ENCODE measurements at regions not wholly inside any gene's neighbourhood (a gene's known extent, or its start where the extent isn't known, plus 50 kb on each side); places are given as distances from the start of the nearest gene placed in this dataset.

DNA sequence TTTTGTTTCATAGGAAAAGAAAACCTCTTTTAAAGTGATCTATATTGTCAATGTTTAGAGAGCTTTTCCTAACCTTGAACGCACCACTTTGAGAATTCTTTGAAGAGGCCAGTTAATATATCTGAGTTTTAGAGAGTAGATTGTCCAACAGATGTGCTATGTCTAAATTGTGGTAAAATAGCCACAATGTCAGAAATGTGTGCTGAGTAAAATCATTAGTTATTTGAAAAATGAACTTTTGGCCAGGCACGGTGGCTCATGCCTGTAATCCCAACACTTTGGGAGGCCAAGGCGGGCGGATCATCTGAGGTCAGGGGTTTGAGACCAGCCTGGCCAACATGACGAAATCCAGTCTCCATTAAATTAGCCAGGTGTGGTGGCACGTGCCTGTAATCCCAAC is 61.6 kb upstream of the KIAA1217 start:
- no peaks in the 10 kb centered on the region for H3K9me3 ChIP-seq
- no peak overlapping the region for H3K9ac ChIP-seq
- H3K36me3 ChIP-seq, result no peaks in the 10 kb centered on the region
- no peaks in the 10 kb centered on the region for H4K20me1 ChIP-seq
- H3K4me3 ChIP-seq, result no peak overlapping the region
- H3K4me1 ChIP-seq, result no peaks in the 10 kb centered on the region
- no peaks in the 10 kb centered on the region for H3K27me3 ChIP-seq
- TF ChIP-seq Cebpa-rat (IDR thresholded peaks at IDR 0.05), result no peak
- H3K27ac ChIP-seq, result no peak overlapping the region
- H3K4me2 ChIP-seq, result no peak overlapping the region

DNA sequence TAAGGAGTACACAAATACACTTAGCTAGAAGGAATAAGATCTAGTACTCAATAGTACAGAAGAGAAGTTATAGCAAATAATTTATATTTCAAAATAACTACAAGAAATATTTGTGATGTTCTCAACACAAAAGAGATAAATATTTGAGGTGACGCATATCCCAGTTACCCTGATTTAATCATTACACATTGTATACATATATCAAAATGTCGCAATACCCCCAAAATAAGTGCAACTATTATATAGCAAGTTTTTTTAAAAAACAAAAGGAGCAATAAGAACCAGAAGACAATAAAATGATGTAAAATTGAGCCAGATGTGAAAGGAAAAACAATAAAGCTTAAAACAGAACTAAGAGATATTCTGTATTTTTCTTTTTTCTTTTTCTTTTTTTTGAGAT is 59.3 kb upstream of the KIAA1217 start:
- Histone ChIP-seq H3K4me3 (no peak overlapping the region), H3K27me3 (no peaks in the 10 kb centered on the region), H3K9me3 (no peaks in the 10 kb centered on the region), H4K20me1 (no peaks in the 10 kb centered on the region), H3K27ac (no peak overlapping the region), H3K4me2 (no peak overlapping the region), H3K4me1 (no peaks in the 10 kb centered on the region), H3K36me3 (no peaks in the 10 kb centered on the region), H3K9ac (no peak overlapping the region)
- TF ChIP-seq Cebpa-rat (IDR thresholded peaks at IDR 0.05), result no peak; the same call in 1 of the 2 replicates

GRCh38 chr10:24150853-24151252 is 58.1 kb upstream of the KIAA1217 start:
- no peak overlapping the region for H3K4me3 ChIP-seq
- no peaks in the 10 kb centered on the region for H3K9me3 ChIP-seq
- H4K20me1 ChIP-seq, result no peaks in the 10 kb centered on the region
- no peaks in the 10 kb centered on the region for H3K27me3 ChIP-seq
- no peak for TF ChIP-seq Cebpa-rat (IDR thresholded peaks at IDR 0.05)
- no peaks in the 10 kb centered on the region for H3K4me1 ChIP-seq
- no peak overlapping the region for H3K4me2 ChIP-seq
- H3K27ac ChIP-seq, result no peak overlapping the region
- H3K9ac ChIP-seq, result no peak overlapping the region
- H3K36me3 ChIP-seq, result no peaks in the 10 kb centered on the region

GRCh38 chr10:24152270-24152669 is 56.7 kb upstream of the KIAA1217 start:
- peaks cover 3% of the 10 kb centered on the region for H3K9me3 ChIP-seq
- no peaks in the 10 kb centered on the region for H4K20me1 ChIP-seq
- no peak overlapping the region for H3K27ac ChIP-seq
- no peaks in the 10 kb centered on the region for H3K36me3 ChIP-seq
- no peak overlapping the region for H3K9ac ChIP-seq
- no peak overlapping the region for H3K4me3 ChIP-seq
- no peak for TF ChIP-seq Cebpa-rat (IDR thresholded peaks at IDR 0.05)
- no peaks in the 10 kb centered on the region for H3K4me1 ChIP-seq
- no peak overlapping the region for H3K4me2 ChIP-seq
- H3K27me3 ChIP-seq, result no peaks in the 10 kb centered on the region

DNA sequence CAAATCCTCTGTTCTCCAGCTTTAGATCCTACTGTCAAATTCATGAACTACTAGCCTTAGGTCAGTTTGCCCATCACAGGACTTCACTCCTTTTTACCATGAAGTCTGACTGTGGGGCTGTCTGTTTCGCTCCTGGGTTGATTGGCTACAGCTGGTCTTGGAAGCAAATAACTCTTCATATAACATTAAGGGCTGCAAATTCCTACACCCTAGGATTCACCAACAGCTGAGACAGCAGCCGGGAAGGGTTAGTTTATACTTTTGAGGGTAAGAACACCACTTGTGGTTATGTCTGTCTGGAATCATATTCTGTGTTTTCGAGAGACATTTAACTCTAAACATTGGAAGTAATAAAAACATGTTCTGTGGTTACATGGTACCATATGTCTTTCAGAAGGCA is 55.9 kb upstream of the KIAA1217 start:
- no peaks in the 10 kb centered on the region for H3K36me3 ChIP-seq
- H3K4me3 ChIP-seq, result no peak overlapping the region
- no peaks in the 10 kb centered on the region for H3K4me1 ChIP-seq
- no peak for TF ChIP-seq Cebpa-rat (IDR thresholded peaks at IDR 0.05)
- H4K20me1 ChIP-seq, result no peaks in the 10 kb centered on the region
- H3K4me2 ChIP-seq, result no peak overlapping the region
- no peaks in the 10 kb centered on the region for H3K27me3 ChIP-seq
- H3K9ac ChIP-seq, result no peak overlapping the region
- H3K9me3 ChIP-seq, result peaks cover 11% of the 10 kb centered on the region
- H3K27ac ChIP-seq, result no peak overlapping the region

GRCh38 chr10:24153537-24153936 is 55.4 kb upstream of the KIAA1217 start:
- Histone ChIP-seq H3K27ac (no peak overlapping the region), H4K20me1 (no peaks in the 10 kb centered on the region), H3K27me3 (no peaks in the 10 kb centered on the region), H3K4me2 (no peak overlapping the region), H3K9ac (no peak overlapping the region), H3K4me1 (no peaks in the 10 kb centered on the region), H3K4me3 (no peak overlapping the region), H3K36me3 (no peaks in the 10 kb centered on the region), H3K9me3 (peaks cover 16% of the 10 kb centered on the region)
- no peak for TF ChIP-seq Cebpa-rat (IDR thresholded peaks at IDR 0.05)

DNA sequence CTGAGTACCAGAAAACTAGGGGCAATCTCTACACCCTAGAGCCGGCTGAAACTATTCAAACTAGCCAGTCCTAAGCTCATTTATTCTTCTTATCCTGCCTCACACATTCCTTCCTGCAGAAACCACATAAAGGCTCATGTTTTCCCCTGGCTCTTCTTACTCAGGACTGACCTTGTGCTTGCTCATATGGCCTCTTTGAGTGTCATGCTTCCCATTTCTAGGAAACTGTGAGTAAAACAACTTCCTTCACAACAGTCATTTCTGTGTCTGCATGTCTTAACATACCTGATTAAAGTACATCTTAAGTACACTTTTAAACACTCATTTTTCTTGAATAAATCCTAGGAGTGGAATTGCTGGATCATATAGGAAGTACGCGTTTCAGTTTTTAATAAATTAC is 52.3 kb upstream of the KIAA1217 start:
- no peaks in the 10 kb centered on the region for H3K36me3 ChIP-seq
- TF ChIP-seq Cebpa-rat (IDR thresholded peaks at IDR 0.05), result no peak
- H4K20me1 ChIP-seq, result no peaks in the 10 kb centered on the region
- peaks cover 17% of the 10 kb centered on the region for H3K9me3 ChIP-seq
- H3K27me3 ChIP-seq, result no peaks in the 10 kb centered on the region
- H3K4me1 ChIP-seq, result no peaks in the 10 kb centered on the region
- H3K9ac ChIP-seq, result no peak overlapping the region
- no peak overlapping the region for H3K4me2 ChIP-seq
- no peak overlapping the region for H3K27ac ChIP-seq
- H3K4me3 ChIP-seq, result no peak overlapping the region

GRCh38 chr10:24157567-24157966 is 51.4 kb upstream of the KIAA1217 start:
- H4K20me1 ChIP-seq, result no peaks in the 10 kb centered on the region
- no peak overlapping the region for H3K9ac ChIP-seq

More at GRCh38 chr10:24157567-24157966, 51.4 kb upstream of the KIAA1217 start:
- Histone ChIP-seq H3K4me3 (no peak overlapping the region), H3K27me3 (no peaks in the 10 kb centered on the region), H3K4me2 (no peak overlapping the region), H3K27ac (no peak overlapping the region), H3K36me3 (no peaks in the 10 kb centered on the region), H3K9me3 (peaks cover 17% of the 10 kb centered on the region), H3K4me1 (no peaks in the 10 kb centered on the region)
- TF ChIP-seq Cebpa-rat (IDR thresholded peaks at IDR 0.05), result no peak
